ENCODE measurements at regions not wholly inside any gene's neighbourhood (a gene's known extent, or its start where the extent isn't known, plus 50 kb on each side); places are given as distances from the start of the nearest gene placed in this dataset.

- no peak for TF ChIP-seq E2F6 (IDR thresholded peaks at IDR 0.05)
- TF ChIP-seq HDAC2 (IDR thresholded peaks at IDR 0.05; ENCODE audit: borderline replicate concordance in 1 of 2, low read depth in 2 of 2, low read length in 2 of 2), result no peak
- no peak for TF ChIP-seq NANOG (IDR thresholded peaks at IDR 0.05; ENCODE audit: insufficient read depth, low read depth, low read length, poor library complexity, severe bottlenecking)
- TF ChIP-seq RAD21 (IDR thresholded peaks at IDR 0.05 in 1 of 2, conservative IDR thresholded peaks at IDR 0.05 in 1 of 2; ENCODE audit: low read depth in 2 of 2, low read length in 2 of 2), result no peak
- no peak for TF ChIP-seq POLR2A (IDR thresholded peaks at IDR 0.05; ENCODE audit: control extremely low read depth in 1 of 2, low read depth in 2 of 2, low read length in 2 of 2)
- TF ChIP-seq SRF (IDR thresholded peaks at IDR 0.05; ENCODE audit: low read depth, low read length), result no peak
These were observed 61.2 kb upstream of the SELENOP start (continued) for GRCh38 chr5:42872865-42873264.
